HCT116 (cell line): ENCODE measurements at regions not wholly inside any gene's neighbourhood (a gene's known extent, or its start where the extent isn't known, plus 50 kb on each side); places are given as distances from the start of the nearest gene placed in this dataset.

Experiments used
- ATAC-seq: fragments of 200-7000 bp; cut with Tn5 transposase; 2 replicates; pipeline ENCODE4 v1.9.1; 2020; ENCODE audit warnings: mild to moderate bottlenecking, moderate library complexity
- BruUV-seq: library from RNA; stranded (reverse); fragments of 400-500 nt; replicated peaks from 2 replicates; lab custom pipeline; 2021; lab: Mats Ljungman, UMichigan
- CTCF ChIA-PET: fragments of 300-600 bp; sonication (Branson Sonifier 250); formaldehyde crosslinking; loops from one replicate; lab custom pipeline; 2021; ENCODE audit warnings: antibody characterized with exemption; lab: Charles Lee
- POLR2A ChIA-PET: fragments of 300-600, 350-600 bp; sonication (Branson Sonifier 250); formaldehyde crosslinking; loops from one replicate; lab custom pipeline; 2021; ENCODE audit warnings: antibody characterized with exemption; lab: Charles Lee
- RAD21 ChIA-PET, 2 experiments: fragments of 300-600 bp; sonication (Branson Sonifier 250); formaldehyde crosslinking; loops; one replicate each; lab custom pipeline; 2023; ENCODE audit warnings: low total read pairs in 2 of 2; ENCODE audit not compliant: uncharacterized antibody in 2 of 2, unreplicated experiment in 2 of 2, low non-redundant PET in 1 of 2; lab: Charles Lee
- DNase-seq: peaks from one replicate; pipeline ENCODE4 v3.0.0-alpha.2; 2010; ENCODE audit warnings: low read depth, low spot score
- H2AFZ ChIP-seq: fragments of 200-600 bp; shearing (Covaris generic), sonication (generic); 2 replicates; pipeline ENCODE4 v1.6.1; 2017; ENCODE audit warnings: low read depth, mixed run types, mixed read lengths, antibody characterized with exemption, low read length; ENCODE audit not compliant: poor library complexity, severe bottlenecking
- H3K27ac ChIP-seq: 2 replicates; pipeline ENCODE4 v1.5.1; 2012; ENCODE audit warnings: low read depth, low read length
- H3K27me3 ChIP-seq: fragments of 200-600 bp; sonication (generic); 2 replicates; pipeline ENCODE4 v1.6.1; 2016; ENCODE audit warnings: mixed run types, low read length, mixed read lengths; ENCODE audit not compliant: insufficient read depth
- H3K36me3 ChIP-seq, 2 experiments: fragments of 200-500 bp in 1 of 2; fragments of 200-600 bp in 1 of 2; sonication (Bioruptor generic) in 1 of 2; sonication (generic) in 1 of 2; 2 replicates each; pipeline versions ENCODE4 v1.5.1 to v1.6.1; 2014 to 2016; ENCODE audit warnings: low read length in 2 of 2, inconsistent platforms in 1 of 2, mixed read lengths in 1 of 2, mixed run types in 1 of 2; ENCODE audit not compliant: insufficient read depth in 2 of 2, control insufficient read depth in 1 of 2
- H3K4me1 ChIP-seq, 2 experiments: fragments of 200-600 bp in 1 of 2; sonication (generic) in 1 of 2; 2 replicates each; pipeline versions ENCODE4 v1.5.1 to v1.6.1; 2012 to 2017; ENCODE audit warnings: low read length in 2 of 2, inconsistent platforms in 1 of 2, mild to moderate bottlenecking in 1 of 2, mixed read lengths in 1 of 2, mixed run types in 1 of 2, moderate library complexity in 1 of 2; ENCODE audit not compliant: insufficient read depth in 2 of 2, control insufficient read depth in 1 of 2
- H3K4me2 ChIP-seq: fragments of 200-600 bp; sonication (generic); 2 replicates; pipeline ENCODE4 v1.6.1; 2017; ENCODE audit warnings: mixed run types, low read length, mixed read lengths
- H3K4me3 ChIP-seq, 2 experiments: fragments of 200-600 bp in 1 of 2; sonication (generic) in 1 of 2; replicated peaks in 1 of 2; 2 replicates each; pipeline ENCODE4 v1.5.1; 2011 to 2016; ENCODE audit warnings: low read length in 2 of 2, control low read depth in 1 of 2, low read depth in 1 of 2, mild to moderate bottlenecking in 1 of 2, mixed read lengths in 1 of 2, mixed run types in 1 of 2
- H3K79me2 ChIP-seq: fragments of 200-600 bp; sonication (generic); 2 replicates; pipeline ENCODE4 v1.6.1; 2017; ENCODE audit warnings: mild to moderate bottlenecking, mixed run types, low read length, moderate library complexity, mixed read lengths; ENCODE audit not compliant: insufficient read depth
- H3K9ac ChIP-seq: fragments of 200-600 bp; sonication (generic); 2 replicates; pipeline ENCODE4 v1.6.1; 2016; ENCODE audit warnings: low read length, mixed read lengths
- H3K9me2 ChIP-seq: fragments of 200-600 bp; sonication (generic), shearing (Covaris generic); 2 replicates; pipeline ENCODE4 v1.6.1; 2017; ENCODE audit warnings: mixed run types, mild to moderate bottlenecking, moderate library complexity; ENCODE audit not compliant: insufficient read depth
- H3K9me3 ChIP-seq, 2 experiments: fragments of 200-500 bp in 1 of 2; fragments of 200-600 bp in 1 of 2; sonication (Bioruptor generic) in 1 of 2; sonication (generic) in 1 of 2; 2 replicates each; pipeline ENCODE4 v1.6.1; 2014 to 2017; ENCODE audit warnings: low read length in 2 of 2, mixed read lengths in 2 of 2, inconsistent platforms in 1 of 2, low read depth in 1 of 2, mild to moderate bottlenecking in 1 of 2, mixed run types in 1 of 2, moderate library complexity in 1 of 2; ENCODE audit not compliant: control insufficient read depth in 1 of 2, insufficient read depth in 1 of 2
- H4K20me1 ChIP-seq: fragments of 200-600 bp; sonication (generic), shearing (Covaris generic); 2 replicates; pipeline ENCODE4 v1.6.1; 2017; ENCODE audit warnings: mixed run types, mild to moderate bottlenecking, moderate library complexity; ENCODE audit not compliant: insufficient read depth
- CBX3 ChIP-seq: IDR thresholded peaks from 2 replicates; pipeline ENCODE4 v1.6.1; 2012; ENCODE audit warnings: low read depth
- CEBPB ChIP-seq: IDR thresholded peaks from 2 replicates; pipeline ENCODE4 v1.6.1; 2012; ENCODE audit warnings: low read depth
- EGR1 ChIP-seq: IDR thresholded peaks from 2 replicates; pipeline ENCODE4 v1.6.1; 2012; ENCODE audit warnings: low read depth
- ELF1 ChIP-seq: IDR thresholded peaks from 2 replicates; pipeline ENCODE4 v1.6.1; 2012; ENCODE audit warnings: low read depth, borderline replicate concordance
- EZH2 ChIP-seq: fragments of 200-600 bp; sonication (generic); IDR thresholded peaks from 2 replicates; pipeline ENCODE4 v1.6.1; 2017; ENCODE audit warnings: antibody characterized with exemption, mixed run types
- EZH2phosphoT487 ChIP-seq: fragments of 200-600 bp; IDR thresholded peaks from 2 replicates; pipeline ENCODE4 v1.6.1; 2018; ENCODE audit warnings: antibody characterized with exemption, borderline replicate concordance
- FOSL1 ChIP-seq: IDR thresholded peaks from 2 replicates; pipeline ENCODE4 v1.6.1; 2012; ENCODE audit warnings: low read depth
- JUND ChIP-seq: IDR thresholded peaks from 2 replicates; pipeline ENCODE4 v1.6.1; 2012
- RAD21 ChIP-seq: IDR thresholded peaks from 2 replicates; pipeline ENCODE4 v1.6.1; 2012; ENCODE audit warnings: low read depth, mild to moderate bottlenecking
- SIN3A ChIP-seq: IDR thresholded peaks from 2 replicates; pipeline ENCODE4 v1.6.1; 2012; ENCODE audit warnings: low read depth
- SRF ChIP-seq: IDR thresholded peaks from 2 replicates; pipeline ENCODE4 v1.6.1; 2012; ENCODE audit warnings: low read depth
- YY1 ChIP-seq: IDR thresholded peaks from 2 replicates; pipeline ENCODE4 v1.6.1; 2011; ENCODE audit warnings: low read length, low read depth, moderate library complexity, mild to moderate bottlenecking; ENCODE audit not compliant: insufficient replicate concordance; ENCODE audit errors: extremely low read depth
- ZNF274 ChIP-seq: fragments of 200-500 bp; sonication (Bioruptor generic); IDR thresholded peaks from 2 replicates; pipeline ENCODE4 v1.6.1; 2014; ENCODE audit warnings: mild to moderate bottlenecking, low read depth, low read length, inconsistent platforms
- intact Hi-C: fragments of 100-400 bp; cut with micrococcal nuclease; formaldehyde crosslinking; loops from 2 replicates; pipeline ENCODE4 v1.10.0; 2022
- TF ChIP-seq, protein P1 (sequence below), 3 experiments: fragments of 200-600 bp in 1 of 3; sonication (generic) in 1 of 3; IDR thresholded peaks in 2 of 3; conservative IDR thresholded peaks in 1 of 3; 2 replicates each; pipeline ENCODE4 v1.5.1; 2012 to 2017; ENCODE audit warnings: low read depth in 2 of 3, low read length in 2 of 3, antibody characterized with exemption in 1 of 3, borderline replicate concordance in 1 of 3, control low read depth in 1 of 3, mild to moderate bottlenecking in 1 of 3, mixed read lengths in 1 of 3, mixed run types in 1 of 3, moderate library complexity in 1 of 3; ENCODE audit not compliant: insufficient read depth in 1 of 3

- Histone ChIP-seq H3K4me2 (no peak overlapping the region), H3K27ac (no peak overlapping the region)
- no peak for TF ChIP-seq RAD21
- TF ChIP-seq CEBPB, result no peak
- TF ChIP-seq, protein P1, sequence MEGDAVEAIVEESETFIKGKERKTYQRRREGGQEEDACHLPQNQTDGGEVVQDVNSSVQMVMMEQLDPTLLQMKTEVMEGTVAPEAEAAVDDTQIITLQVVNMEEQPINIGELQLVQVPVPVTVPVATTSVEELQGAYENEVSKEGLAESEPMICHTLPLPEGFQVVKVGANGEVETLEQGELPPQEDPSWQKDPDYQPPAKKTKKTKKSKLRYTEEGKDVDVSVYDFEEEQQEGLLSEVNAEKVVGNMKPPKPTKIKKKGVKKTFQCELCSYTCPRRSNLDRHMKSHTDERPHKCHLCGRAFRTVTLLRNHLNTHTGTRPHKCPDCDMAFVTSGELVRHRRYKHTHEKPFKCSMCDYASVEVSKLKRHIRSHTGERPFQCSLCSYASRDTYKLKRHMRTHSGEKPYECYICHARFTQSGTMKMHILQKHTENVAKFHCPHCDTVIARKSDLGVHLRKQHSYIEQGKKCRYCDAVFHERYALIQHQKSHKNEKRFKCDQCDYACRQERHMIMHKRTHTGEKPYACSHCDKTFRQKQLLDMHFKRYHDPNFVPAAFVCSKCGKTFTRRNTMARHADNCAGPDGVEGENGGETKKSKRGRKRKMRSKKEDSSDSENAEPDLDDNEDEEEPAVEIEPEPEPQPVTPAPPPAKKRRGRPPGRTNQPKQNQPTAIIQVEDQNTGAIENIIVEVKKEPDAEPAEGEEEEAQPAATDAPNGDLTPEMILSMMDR (IDR thresholded peaks at IDR 0.05 in 2 of 3, conservative IDR thresholded peaks at IDR 0.05 in 1 of 3; ENCODE audit: borderline replicate concordance in 1 of 3, insufficient read depth in 1 of 3, low read depth in 2 of 3, low read length in 2 of 3), result no peak
- no peak for TF ChIP-seq EGR1
- no peak for TF ChIP-seq FOSL1
- no peak for TF ChIP-seq ZNF274
- TF ChIP-seq EZH2, result no peak
- no peak for TF ChIP-seq SRF
- TF ChIP-seq ELF1, result no peak
- TF ChIP-seq JUND, result no peak
- TF ChIP-seq EZH2phosphoT487, result no peak
- no peak for TF ChIP-seq SIN3A
- no peak for TF ChIP-seq CBX3
- no peak for TF ChIP-seq YY1
- TF ChIP-seq, all 23 proteins: peak for 0
- no peaks in the 10 kb centered on the region for H4K20me1 ChIP-seq
- no peaks in the 10 kb centered on the region for H3K27me3 ChIP-seq
- ChIA-PET CTCF (no interaction called here), RAD21 (no interaction called here), POLR2A (no interaction called here)
- no peaks in the 10 kb centered on the region for H3K4me1 ChIP-seq
- no peak overlapping the region for H3K4me3 ChIP-seq
- H3K9me3 ChIP-seq, result no peaks in the 10 kb centered on the region
- ATAC-seq, result no peak
- no peaks in the 10 kb centered on the region for H3K36me3 ChIP-seq
- no peak for DNase-seq
- H3K9me2 ChIP-seq, result no peaks in the 10 kb centered on the region
- H3K9ac ChIP-seq, result no peak overlapping the region
- no peak overlapping the region for H2AFZ ChIP-seq
- no peaks in the 10 kb centered on the region for H3K79me2 ChIP-seq
- intact Hi-C loops, result no loop called here
- BruUV-seq, result no TSS peak
These were observed 106.5 kb upstream of the PARP8 start for GRCh38 chr5:50559955-50560354.
